Stimulated activated CD4-positive, alpha-beta T cell treated with anti-CD3 and anti-CD28 coated beads, Interleukin-4, amount 100 ng/mL, for 48 hours (primary cell): ENCODE measurements at regions not wholly inside any gene's neighbourhood (a gene's known extent, or its start where the extent isn't known, plus 50 kb on each side); places are given as distances from the start of the nearest gene placed in this dataset.

Source experiments
- DNase-seq, 2 donors: peaks; one replicate each; pipeline ENCODE4 v3.0.0-alpha.2; 2020; ENCODE audit warnings: low read depth in 2 of 2

DNA sequence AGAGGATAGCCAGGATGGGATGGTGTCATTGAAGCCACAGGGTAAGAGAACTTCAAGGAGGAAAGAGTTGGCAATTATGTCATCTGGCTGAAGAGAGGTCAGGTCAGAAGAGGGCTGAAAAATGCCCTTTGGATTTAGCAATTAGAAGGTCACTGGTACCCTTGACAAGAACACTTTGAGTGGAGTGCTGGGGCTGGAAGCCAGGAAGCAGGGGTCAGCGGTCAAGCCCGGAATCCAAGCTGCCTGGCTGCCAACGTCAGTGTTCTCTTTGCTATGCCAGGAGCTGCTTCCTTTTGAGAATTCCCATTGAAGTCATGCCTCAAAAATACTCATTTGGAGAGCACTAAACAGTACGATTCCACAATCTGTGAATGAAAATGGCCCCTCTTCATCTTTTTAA is 386.5 kb downstream of the SHQ1 start:
- DNase-seq: no peak

DNA sequence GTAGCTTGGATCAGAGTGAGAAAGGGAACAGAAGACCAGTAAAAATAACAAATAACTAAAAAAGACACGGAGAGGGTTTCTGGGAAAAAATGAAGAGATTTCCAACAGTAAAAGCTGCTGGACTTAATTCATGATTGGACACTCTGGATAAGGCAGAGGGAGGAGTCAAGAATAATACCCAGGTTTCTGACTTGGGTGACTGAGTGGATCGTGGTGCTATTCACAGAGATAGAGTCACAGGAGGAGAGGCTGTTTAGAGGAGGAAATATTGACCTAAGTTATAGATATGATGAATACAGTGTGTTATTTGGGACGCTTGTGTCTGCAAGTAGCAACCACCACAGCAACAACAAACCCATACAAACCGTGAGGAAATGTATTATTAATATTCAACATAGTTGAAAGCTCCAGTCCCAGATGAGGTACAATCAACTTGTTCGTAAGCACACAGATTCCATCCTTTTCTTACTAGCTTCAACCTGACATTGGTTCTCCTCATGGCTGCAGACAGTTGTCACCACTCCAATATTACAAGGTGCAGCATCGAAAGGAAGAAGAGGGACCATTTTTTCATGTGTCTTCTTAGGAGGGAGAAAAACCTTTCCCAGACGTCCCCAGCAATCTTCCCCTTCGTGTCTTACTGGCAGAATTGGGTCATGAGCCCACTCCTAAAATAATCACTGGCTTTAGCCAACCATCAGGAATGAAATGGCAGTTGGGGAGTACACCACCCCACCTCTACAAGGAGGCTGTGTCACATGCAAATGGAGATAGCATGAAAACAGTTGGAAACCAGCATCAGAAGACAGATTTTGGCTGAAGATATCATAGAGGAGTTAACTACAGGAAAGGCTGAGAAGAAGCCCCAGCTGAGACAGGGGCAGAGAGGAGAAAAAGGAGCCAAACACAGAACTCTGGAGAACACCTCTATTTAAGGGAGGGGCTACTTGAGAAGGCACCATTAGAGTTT is 387.8 kb downstream of the SHQ1 start:
- no peak for DNase-seq

DNA sequence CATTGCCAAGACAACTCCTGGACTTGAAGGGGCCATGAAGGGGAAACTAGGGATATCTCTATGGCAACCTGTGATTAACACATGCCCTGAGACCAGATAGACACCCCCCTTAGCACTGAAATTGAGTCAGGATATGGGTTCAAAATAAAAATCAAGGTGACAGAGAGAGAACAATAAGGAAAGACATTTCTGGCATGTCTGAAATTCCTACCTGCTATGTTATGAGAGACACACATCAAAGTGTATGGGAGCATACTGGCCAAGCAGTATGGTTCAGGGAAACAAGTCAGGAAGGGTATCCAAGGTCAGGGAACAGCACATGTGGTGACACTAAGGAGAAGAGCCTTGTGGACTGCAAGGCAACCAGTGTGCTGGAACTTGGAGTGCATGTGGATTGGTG is 388.7 kb downstream of the SHQ1 start:
- no peak for DNase-seq

DNA sequence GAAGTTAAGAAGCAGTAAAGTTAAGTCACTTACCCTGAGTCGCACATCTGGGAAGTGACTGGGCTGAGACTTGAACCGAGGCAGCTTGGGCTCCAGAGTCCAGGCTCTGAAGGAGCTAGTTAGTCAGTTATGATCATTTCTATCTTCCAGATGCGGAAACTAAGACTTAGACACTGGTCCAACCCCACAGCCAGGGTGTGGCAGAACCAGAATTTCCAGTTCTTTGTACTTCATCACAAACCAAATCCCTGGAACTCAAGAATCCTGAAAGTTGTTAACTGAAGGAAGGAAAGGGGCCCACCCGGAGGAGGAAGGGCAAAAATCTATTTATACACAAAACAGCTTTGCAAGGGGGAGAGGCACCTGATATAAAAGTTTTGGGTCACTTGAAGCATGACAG is 389.9 kb downstream of the SHQ1 start:
- no peak for DNase-seq

DNA sequence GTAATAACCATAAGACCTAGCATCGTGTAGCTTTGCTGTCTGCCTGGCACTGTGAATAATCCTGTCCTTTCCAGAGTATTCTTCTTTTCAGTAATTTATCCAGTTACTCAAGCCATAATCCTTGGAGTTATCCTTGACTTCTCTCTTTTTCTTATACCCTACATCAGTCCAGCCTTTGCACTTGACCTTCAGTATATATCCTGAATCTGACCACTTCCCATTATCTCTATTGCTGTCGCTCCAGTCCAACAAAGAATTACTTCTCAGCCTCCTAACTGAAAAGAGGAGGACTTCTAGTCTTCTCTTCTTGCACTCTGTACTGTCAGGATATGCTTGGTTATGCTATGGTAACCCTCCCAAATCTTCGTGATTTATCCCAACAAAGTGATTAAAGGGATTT is 393.8 kb downstream of the SHQ1 start:
- no peak for DNase-seq

DNA sequence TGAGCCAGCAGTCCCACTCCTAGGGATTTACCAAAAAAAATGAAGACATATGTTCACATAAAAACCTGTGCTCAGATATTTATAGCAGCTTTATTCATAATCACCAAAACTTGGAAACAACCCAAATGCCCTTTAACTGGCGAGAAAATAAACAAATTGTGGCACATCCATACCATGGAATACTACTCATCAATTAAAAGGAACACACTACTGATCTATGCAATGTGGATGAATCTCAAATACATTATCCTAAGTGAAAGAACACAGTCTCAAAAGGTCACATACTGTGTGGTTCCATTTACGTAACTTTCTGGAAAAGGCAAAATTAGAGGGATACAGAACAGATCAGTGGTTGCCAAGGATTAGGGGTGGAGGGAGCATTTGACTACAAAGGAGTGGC is 394.5 kb downstream of the SHQ1 start:
- no peak for DNase-seq

DNA sequence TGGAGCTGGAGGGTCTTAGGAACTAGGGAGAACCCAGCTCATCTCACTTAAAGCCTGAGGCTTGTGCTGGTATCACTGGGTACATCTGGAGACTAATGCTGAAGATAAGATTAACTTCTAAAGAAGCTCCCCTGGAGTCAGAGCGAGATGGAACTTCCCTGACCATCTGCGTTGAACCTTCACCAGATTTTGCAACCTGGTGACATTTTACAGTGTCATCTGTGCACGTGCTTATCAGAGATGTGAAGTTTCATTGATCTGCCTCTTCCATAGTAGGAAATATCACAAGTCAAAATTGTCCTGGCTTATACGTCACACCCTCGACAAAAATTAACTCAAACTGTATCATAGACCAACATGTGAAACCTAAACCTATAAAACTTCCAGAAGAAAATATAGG is 395.5 kb downstream of the SHQ1 start:
- no peak for DNase-seq

DNA sequence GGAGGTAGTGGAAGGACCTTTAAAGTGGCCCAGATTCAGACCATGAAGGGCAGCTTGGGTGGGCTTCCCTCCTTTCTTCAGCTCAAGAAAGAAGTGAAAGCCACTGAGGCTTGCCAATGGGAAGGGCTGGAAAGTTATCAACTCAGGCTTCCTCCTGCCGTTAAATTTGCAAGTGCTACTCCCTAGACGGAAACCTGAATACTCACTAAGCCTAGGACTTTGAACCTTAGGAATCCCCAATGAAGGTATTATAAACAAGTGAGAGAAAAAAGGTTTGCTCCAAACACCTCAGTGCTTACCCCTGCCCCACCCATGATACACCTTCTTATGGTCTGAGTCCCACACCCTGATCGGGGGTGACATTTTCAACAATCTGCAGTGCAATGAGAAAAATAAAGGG is 396.4 kb downstream of the SHQ1 start:
- no peak for DNase-seq

DNA sequence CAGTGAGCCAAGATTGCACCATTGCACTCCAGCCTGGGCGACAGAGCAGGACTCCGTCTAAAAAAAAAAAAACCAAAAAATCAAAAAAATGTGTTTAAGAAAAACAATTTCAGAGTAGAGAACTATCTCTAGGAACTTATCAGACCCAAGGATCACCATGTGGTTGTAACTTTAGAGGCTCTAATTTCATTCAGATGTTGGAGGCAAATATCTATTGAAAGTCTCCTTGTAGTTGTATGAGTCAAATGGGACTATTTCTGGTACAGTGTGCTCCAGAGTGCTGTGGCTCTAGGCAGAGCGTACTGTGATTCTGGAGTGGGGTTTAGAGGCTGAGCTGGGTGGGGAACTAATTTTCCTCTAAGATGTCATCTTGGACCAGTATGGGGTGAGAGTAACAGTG is 398.7 kb downstream of the SHQ1 start:
- DNase-seq: no peak

DNA sequence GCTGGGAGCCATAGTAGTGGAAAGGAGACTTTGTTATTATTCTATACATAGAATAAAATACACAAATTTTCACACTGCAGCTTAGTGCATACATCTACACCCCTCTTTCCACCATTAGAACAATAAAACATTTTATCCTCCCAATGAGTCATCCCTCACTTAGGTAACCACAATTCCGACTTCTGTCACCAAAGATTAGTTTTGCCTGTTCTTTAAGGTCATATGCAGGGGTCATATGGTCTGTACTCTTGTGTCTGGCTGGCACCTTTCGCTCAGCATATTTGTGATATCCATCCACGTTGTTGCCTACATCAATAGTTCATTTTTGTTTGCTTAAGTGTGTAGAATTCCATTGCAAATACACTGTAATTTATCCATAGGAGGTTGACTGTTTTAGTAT is 399.4 kb downstream of the SHQ1 start:
- DNase-seq: no peak

DNA sequence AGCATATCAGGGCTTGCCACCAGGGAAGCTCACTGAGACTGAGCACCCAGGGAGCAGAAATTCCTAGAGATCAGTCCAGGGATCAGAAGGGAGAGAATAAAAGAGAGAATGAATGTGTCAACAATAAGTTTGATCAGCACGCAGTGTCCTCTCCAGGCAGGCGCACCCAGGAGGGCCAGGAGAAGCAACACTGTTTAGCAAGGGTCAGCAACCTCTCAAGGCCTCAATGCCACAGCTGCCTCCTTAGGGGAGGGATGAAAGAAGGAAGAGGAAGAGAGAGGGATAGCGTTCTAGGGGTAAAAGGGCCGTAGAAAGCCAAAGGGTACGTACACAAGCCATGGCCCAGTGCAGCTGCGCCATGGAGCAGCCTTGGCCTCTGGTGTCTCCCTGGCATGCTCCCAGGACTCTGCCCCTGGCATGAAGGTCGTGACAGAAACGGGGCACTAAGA is 399.8 kb downstream of the SHQ1 start:
- no peak for DNase-seq

DNA sequence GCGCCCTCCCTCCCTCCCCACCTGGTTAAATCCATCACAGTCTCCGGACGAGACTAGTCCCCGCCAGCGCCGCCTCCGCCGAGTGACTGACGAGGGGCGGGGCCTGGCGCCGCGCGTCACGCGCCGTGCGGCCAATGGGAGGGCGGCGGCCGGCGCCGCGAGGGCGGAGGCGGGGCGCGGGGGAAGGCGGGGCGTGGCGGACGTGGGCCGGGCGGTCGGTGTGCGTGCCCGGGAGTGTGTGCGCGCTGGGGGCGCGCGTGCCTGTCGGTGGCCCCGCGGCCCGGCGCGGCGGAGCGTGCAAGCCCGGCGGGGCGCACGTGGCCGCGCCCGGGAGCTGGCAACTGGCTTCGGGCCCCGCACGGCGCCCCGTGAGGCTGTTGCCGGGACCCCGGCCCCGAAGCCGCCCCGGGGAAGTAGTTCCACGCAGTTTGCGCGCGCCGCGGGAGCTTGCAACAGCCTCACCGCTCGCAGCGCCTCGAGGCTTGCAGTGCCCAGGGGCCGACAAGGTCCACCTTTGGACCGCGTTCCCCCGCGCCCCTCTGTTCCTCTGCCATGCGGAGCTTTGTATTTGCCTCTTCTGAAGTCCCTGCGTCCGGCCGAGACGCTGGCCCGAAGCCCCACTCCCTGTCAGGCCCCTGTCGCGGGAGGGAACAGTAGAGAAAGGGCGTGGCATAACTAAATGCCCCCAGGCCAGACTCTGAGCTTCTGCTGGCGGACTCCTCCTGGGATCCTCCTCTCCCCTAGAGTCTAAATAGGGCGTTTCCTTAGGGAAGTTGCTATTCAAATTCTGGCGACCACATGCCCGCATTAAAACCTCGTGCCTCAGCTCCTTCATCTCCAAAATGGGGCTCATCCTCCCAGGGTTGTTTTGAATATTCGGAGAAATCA is 400.9 kb downstream of the SHQ1 start:
- peak; percentile 88 to 89 for DNase-seq

DNA sequence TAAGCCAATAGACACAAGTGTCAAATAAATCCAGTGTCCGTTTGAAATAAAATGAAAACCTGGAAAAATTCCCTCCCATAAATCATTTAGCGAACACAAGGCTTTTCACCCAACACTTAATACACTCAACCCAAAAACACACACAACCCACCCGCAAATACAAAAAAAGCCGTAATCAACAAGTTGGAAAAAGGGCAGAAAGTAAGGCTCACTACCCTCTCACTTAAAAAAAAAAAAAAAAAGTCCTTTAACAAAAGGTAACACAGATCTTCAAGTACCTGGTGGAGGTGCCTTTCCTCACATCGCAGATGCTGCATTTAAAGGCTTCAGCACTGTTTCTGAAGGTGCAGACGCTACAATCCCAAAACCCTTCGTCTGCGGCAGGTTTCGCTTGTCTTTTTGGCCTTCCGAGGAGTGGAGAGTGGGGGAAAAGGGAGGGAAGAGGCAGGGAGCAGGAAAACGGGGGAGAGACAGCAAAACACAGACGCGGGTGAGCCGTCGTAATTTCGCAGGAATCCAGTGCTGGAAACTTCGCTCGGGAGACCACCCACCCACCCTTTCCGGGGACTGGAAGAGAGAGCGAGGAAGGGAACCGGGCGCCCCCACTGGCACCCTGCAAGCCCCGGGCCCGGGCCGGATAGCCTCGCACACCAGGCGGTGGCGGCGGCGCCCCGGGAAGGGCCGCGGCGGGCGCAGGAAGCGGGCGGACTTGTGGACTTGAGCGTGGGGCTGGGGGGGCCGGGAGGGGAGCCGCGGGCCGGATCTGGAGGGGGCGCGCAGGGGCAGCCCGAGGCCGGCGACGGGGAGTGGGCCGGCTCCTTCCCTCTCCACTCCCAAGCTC is 401.8 kb downstream of the SHQ1 start, which contains the start of gene RYBP:
Gene RYBP (minus strand): TSS at position 404 of the 841 bp plus-strand sequence.
- no peak for DNase-seq

DNA sequence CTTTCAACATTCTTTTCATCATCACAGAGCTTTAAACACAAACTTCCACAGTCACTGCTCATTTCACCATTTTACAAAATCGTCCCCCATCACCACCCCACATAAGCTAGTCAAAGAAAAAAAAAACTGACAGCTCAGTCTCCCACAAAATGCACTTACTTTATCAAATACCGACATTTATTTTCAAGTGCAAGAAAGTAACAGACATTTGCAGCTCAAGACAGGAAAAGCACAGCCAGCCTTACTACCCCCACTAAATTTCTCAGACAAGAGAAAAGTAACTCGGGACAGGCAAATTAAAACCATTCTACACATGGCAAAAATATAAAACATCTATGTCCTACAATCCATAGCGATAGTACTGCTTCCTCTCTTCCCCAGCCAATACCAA is 402.4 kb downstream of the SHQ1 start:
- no peak for DNase-seq

DNA sequence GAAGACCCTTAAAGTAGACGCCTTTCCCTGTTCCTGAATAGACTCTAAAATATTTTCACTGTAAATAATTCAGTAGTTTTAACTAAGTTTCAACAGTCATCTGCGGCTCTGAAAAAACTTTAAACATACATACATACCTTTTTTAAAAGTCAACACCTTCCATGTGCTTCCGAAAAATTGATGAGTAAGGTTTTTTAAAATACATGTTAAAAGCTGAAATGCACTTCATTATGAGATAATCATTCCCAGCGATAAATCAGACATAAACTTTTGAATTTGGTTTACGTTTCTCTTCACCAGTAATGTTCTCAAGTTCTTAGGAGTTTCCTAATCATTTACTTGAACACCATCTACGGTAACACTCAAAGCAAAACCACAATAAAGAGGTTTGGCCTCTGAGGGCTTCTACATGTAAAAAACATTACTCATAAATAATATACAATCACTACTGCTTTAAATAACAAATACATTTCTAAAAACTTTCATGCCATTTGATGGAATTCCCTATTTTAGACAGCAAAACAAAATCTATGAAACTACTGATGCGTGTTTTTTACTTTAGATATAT is 403.5 kb downstream of the SHQ1 start:
- no peak for DNase-seq

DNA sequence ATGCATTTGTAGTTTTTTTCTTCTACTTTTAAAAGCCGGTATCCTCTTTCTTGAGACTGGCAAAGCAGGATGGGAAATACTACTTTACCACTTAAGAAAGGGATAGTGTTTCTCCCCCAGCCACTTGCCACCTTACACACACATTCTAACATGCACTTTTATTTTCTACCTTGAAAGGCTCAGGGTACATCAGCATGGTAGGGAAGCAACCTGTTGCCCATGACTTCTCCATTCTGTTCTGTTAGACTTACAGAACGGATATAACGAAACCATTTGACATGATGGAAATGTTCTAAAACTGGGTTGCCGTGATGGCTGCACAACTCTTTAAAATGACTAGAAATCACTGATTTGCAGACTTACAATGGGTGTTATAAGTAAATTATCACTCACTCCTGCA is 405.5 kb downstream of the SHQ1 start:
- no peak for DNase-seq

DNA sequence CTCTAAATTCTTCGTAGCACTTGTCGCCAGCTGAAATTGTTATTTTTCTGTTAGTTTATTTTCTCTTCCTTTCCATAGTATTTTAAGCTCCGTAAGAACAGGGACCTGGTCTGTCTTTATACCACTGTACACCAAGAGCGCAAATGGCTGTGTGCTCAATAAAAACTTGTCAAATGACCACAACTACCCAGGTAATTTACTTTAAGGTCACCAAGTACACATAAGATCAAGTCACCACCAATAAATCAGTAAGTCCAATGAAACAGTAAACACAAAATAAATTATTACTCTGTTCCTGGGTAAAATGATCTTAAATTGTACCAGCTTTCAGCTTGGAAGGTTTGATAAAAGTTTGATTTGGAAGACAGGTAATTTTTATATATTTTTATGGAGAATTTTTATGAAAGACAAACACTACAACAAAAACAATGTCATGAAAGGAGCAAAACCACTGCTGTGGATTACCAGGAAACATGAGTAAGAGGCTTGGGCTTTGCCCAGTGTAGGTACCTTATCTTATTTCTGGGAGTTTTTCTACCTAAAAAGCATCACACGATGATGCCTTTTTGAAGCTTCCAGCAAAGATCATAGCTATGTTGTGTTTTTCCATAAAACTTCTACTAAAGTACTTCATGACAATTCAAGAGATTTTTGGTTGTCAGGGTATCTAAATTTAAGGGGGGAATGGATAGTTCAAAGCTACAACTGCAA is 406.8 kb downstream of the SHQ1 start:
- no peak for DNase-seq

DNA sequence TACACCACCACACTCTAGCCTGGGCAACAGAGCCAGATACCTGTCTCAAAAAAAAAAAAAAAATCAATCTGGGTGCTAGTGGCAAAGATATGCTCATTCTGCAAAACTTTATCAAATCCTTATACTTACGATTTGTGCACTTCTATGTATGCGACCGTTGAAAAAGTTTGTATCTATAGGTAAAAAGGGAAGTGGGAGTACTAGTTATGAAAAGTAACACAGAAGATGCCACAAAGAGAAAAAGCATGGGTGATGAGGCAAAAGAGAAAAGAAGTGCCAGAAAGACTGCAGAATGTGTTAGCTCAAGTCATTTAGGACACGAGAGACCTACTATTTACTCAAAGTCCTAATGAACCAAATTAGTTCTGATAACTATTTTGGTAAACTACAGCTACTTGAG is 407.8 kb downstream of the SHQ1 start:
- DNase-seq: no peak

DNA sequence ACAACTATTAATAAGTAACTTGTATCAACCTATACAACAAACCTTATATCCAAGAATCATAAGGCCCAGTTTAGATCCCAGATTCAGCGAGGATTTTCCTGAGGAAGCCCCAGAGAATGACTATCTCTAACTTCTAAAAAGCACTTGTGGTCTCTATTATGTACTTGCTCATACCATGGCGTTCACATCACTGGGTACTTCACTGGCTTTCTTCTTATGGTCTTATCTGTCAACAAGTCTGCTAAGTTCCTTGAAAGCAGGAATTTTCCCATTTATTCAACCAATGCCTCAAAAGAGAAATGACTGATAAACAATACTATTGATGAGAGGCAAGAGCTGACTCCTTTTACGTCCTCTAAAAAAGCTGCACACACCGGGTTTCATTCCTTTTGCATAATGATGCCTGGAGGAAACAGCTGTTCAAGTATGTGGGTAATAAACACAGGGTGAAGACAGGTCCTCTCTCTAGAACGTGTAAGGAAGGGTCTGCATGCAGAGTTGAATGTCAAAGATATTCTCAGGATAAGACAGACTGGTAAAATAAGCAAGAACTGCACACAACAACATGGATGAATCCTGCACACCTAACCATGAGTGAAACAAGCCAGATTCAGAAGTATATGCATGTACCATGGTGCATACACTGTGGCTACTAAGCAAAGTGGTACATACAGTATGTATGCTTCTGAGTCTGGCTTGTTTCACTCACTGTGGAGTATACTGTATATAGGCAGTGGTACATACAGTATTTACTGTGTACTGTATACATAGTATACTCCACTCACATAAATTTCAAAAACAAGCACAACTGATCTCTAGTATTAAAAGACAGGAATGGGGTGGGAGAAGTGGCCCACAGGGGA is 408.7 kb downstream of the SHQ1 start:
- DNase-seq: no peak
